Forelimb muscle (tissue), 1 donor: ENCODE measurements at regions not wholly inside any gene's neighbourhood (a gene's known extent, or its start where the extent isn't known, plus 50 kb on each side); places are given as distances from the start of the nearest gene placed in this dataset.

Experiments
- DNase-seq: peaks from one replicate; pipeline ENCODE4 v3.0.0-alpha.2; 2013; ENCODE audit warnings: low read depth

- no peak for DNase-seq
These were observed 61.0 kb downstream of the GTPBP8 start for GRCh38 chr3:113051787-113052186.

DNA sequence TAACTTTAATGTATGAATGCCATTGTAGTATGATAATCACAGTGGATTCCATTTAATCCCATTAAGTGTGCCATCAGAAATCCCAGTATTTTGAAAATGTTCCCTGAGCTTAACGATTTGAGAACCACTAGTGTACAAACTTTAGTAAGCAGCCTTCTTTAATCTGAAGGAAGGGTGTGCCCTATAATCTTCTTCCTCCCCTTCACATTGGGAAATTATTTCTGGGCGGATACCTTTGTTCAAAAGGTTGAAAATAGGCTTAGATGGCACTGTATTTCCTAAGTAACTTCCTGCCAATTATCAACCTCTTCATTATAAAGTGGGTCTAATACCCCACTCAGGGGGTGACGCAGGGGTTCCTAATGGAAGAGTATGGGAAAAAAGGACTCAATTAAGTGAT lies 62.4 kb downstream of the GTPBP8 start:
- DNase-seq = no peak

- no peak for DNase-seq
These were observed 63.8 kb downstream of the GTPBP8 start for GRCh38 chr3:113054552-113054951.

GRCh38 chr3:113055201-113055600 lies 64.4 kb downstream of the GTPBP8 start:
- no peak for DNase-seq

GRCh38 chr3:113055961-113056360 lies 65.2 kb downstream of the GTPBP8 start:
- no peak for DNase-seq

DNA sequence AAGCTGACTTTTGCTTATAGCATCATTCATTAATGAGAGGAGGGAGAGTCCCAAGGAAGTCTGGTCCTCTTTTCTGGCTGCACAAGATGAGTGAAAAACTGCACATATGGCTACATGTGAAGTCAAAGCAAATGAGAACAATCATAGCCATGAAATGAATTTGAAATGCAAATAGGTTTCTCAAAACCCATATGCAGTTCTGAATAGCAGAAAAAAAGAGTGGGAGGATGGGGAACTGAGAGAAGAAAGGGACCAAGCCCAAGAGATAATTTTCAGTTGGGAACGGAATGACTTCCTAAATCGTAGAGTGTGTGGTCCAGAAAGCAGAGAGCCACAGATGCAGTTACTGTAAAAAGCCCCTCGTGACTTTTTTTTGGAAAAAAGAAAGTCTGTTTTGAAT lies 66.3 kb downstream of the GTPBP8 start:
- DNase-seq = no peak

DNA sequence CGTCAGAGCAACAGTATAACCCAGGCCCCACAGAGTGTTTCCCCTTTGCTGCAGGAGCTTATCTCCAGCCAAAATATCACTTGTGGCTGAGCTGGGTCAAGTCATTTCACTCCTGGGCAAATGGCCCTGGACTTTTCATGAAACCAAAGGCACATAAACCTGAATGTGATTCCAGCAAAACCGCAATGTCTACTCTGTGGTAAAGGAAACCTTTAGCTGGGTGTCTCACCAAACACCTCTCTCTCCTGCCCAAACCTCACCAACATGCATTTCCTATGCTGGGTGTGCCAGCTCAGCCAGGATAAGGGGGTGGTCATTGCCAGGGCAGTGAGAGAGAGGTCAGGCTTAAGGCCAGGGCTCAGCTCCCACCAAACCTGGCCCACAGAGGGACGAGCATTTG lies 67.4 kb downstream of the GTPBP8 start:
- no peak for DNase-seq

GRCh38 chr3:113062705-113063104 lies 71.9 kb downstream of the GTPBP8 start:
- no peak for DNase-seq

DNA sequence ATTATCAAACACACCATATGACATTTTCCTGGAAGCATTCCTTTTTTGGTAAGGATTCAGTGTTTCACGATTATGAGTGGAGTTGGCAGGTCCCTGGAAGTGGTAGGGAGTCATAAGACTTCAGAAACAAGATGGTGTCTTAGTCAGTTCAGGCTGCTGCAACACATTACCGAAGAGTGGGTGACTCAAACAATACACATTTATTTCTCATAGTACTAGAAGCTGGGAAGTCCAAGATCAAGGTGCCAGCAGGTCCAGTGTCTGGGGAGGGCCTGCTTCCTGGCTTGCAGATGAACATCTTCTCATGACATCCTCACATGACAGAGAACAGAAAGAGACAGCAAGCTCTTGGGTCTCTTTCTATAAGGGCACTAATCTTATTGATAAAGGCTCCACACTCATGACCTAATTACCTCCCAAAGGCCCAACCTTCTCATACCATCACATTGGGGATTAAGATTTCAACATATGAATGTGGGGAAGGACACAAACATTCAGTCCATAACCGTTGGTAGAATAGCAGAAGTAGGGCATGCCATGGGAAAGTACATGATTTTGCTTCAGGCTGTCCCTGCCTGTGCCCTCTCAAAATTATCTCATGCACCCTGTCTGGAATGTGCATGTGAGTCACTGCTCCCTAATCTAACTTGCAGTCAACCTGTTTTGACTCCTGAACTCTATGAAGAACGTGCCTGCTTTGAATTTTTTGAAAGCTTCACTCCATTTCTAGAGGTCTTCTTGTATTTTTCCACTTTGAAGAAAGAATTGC lies 72.5 kb downstream of the GTPBP8 start:
- DNase-seq = no peak

- no peak for DNase-seq
These were observed 73.4 kb downstream of the GTPBP8 start for GRCh38 chr3:113064183-113064582.

GRCh38 chr3:113065336-113065735 lies 74.6 kb downstream of the GTPBP8 start:
- no peak for DNase-seq

DNA sequence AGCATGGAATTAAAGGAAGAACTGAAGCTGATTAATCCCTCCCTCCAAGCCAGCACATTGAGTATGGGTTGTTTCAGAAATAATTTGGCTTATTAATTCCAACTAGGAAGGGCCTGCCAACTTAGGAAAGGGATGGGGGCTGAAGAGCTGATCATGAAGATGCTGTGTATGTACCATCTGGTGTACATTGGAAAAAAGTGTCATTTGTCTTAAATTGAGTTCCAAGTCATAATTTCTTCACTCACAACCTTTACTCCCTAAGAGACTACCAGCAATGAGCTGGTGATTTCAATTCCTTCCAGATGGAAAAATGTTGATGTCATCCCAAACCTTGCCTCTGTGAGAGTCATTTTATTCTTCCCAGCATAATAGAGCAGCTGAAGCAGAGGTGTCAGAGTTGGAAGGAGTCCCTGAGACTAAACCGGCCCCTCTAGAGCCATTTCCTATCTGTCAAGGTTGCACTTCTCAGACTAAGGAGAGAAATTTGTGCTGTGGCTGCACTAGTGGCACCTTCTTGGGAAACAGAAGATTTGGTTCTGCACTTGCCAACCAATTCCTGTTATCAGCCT lies 79.4 kb downstream of the GTPBP8 start:
- DNase-seq = no peak

DNA sequence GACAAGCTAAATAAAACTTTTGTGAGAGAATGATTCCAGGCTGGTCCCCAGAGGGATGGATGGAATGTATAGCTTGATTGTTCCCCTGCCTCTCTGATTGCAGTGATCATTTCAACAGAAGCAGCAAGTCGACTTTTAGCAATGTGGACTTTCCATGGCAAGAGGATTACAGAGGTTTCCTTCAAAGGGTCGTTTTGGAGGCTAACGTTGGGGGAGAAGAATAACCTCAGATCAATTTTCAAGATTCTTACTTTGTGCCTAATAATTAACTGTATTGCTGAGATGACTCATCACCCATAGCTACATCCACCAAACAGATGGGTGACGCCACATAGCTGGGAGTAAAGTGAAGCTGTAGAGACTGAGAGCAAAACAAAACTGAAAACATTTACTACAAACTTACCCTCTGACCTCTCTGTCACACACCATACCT lies 79.9 kb downstream of the GTPBP8 start:
- DNase-seq = no peak

- no peak for DNase-seq
These were observed 84.8 kb downstream of the GTPBP8 start for GRCh38 chr3:113075588-113075987.

- DNase-seq = no peak
These were observed 88.6 kb downstream of the GTPBP8 start for GRCh38 chr3:113079218-113079961.

DNA sequence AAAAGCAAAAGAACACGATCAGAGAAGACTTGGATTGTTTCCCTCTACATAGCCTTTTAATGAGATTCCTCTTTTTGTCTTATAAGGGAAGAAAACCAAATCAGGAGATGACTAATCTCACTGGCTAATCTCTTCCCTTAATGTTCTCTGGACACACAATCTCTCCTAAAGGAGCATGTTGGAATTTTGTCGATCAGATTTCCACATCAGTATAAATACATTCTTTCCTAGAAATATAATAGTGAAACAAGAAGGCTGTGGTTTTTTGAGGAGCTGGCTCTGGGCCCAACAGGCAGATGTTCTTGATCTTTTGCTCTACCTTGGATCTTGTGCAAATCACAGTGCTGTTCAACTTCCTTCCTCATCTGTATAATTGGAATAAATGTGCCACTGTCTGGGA lies 94.0 kb downstream of the GTPBP8 start:
- peak; percentile 70 for DNase-seq

- DNase-seq = no peak
These were observed 96.0 kb downstream of the GTPBP8 start for GRCh38 chr3:113086560-113087461.

GRCh38 chr3:113088616-113089015 lies 97.8 kb downstream of the GTPBP8 start:
- no peak for DNase-seq

GRCh38 chr3:113091417-113091816 lies 100.6 kb downstream of the GTPBP8 start:
- DNase-seq = no peak

DNA sequence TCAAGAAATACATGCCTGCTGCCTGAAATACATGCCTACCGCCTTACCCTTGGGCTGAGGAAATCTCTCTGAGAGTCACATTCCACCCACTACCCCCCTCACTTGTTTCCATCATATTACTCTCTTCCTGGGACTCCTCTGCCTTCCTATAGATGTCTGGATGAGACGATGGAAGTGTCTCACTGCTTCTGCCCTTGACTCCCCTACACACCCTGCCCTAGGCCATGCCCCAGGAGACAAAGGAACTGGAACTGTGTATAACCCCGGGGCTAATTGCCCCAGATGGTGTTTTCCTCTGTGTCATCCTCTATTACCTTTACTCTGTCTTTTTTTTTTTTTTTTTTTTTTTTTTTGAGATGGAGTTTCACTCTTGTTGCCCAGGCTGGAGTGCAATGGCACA lies 102.0 kb downstream of the GTPBP8 start:
- DNase-seq = no peak

- DNase-seq = no peak
These were observed 103.8 kb downstream of the GTPBP8 start for GRCh38 chr3:113094337-113095221.
